Neuron (in vitro differentiated cells): ENCODE measurements at regions not wholly inside any gene's neighbourhood (a gene's known extent, or its start where the extent isn't known, plus 50 kb on each side); places are given as distances from the start of the nearest gene placed in this dataset.

Experiments used
- H2AFZ ChIP-seq: one replicate; pipeline ENCODE4 v1.6.1; 2013; ENCODE audit warnings: low read depth, mild to moderate bottlenecking, inconsistent platforms, low read length, moderate library complexity
- H3K27me3 ChIP-seq: one replicate; pipeline ENCODE4 v1.6.1; 2013; ENCODE audit warnings: low read length; ENCODE audit not compliant: insufficient read depth
- H3K36me3 ChIP-seq: one replicate; pipeline ENCODE4 v1.6.1; 2013; ENCODE audit warnings: low read length; ENCODE audit not compliant: insufficient read depth
- H3K4me1 ChIP-seq: one replicate; pipeline ENCODE4 v1.6.1; 2013; ENCODE audit warnings: low read length; ENCODE audit not compliant: insufficient read depth
- H3K4me3 ChIP-seq: 2 replicates; pipeline ENCODE4 v1.5.1; 2013; ENCODE audit warnings: mild to moderate bottlenecking, low read length, moderate library complexity
- H3K9me3 ChIP-seq: one replicate; pipeline ENCODE4 v1.6.1; 2013; ENCODE audit warnings: low read length

GRCh38 chr1:79224537-79224936 is 218.0 kb upstream of the ADGRL4 start:
- Histone ChIP-seq H3K9me3 (no peaks in the 10 kb centered on the region), H3K4me1 (no peaks in the 10 kb centered on the region), H3K27me3 (no peaks in the 10 kb centered on the region), H3K36me3 (no peaks in the 10 kb centered on the region), H2AFZ (no peak overlapping the region), H3K4me3 (no peak overlapping the region)

- Histone ChIP-seq H2AFZ (no peak overlapping the region), H3K9me3 (no peaks in the 10 kb centered on the region), H3K4me3 (no peak overlapping the region), H3K36me3 (no peaks in the 10 kb centered on the region), H3K4me1 (no peaks in the 10 kb centered on the region), H3K27me3 (no peaks in the 10 kb centered on the region)
Observed at GRCh38 chr1:79220509-79220908, 214.0 kb upstream of the ADGRL4 start.

GRCh38 chr1:79215311-79215710 is 208.8 kb upstream of the ADGRL4 start:
- Histone ChIP-seq H3K4me1 (no peaks in the 10 kb centered on the region), H2AFZ (no peak overlapping the region), H3K27me3 (no peaks in the 10 kb centered on the region), H3K9me3 (no peaks in the 10 kb centered on the region), H3K36me3 (no peaks in the 10 kb centered on the region), H3K4me3 (no peak overlapping the region)

DNA sequence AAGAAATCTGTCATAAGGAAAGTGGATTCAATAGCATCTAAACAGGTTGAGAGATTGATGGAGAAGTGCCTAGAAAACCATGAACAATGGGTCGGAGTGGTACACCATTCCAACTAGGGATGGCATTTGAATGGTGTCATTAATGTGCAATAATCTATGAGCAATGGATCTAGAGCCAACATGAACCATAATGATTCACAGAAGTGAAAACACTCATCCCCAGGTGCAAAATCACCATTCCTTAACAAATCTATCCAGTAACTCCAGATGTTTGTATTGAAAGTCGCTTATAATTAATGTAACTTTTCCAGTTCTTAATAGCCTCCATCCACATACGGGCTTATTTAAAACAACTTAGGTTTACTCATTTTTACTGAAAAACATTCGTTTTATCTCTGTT is 201.3 kb upstream of the ADGRL4 start:
- no peaks in the 10 kb centered on the region for H3K36me3 ChIP-seq
- H3K9me3 ChIP-seq = no peaks in the 10 kb centered on the region
- H3K4me1 ChIP-seq = no peaks in the 10 kb centered on the region
- no peak overlapping the region for H3K4me3 ChIP-seq
- H2AFZ ChIP-seq = no peak overlapping the region
- H3K27me3 ChIP-seq = no peaks in the 10 kb centered on the region

DNA sequence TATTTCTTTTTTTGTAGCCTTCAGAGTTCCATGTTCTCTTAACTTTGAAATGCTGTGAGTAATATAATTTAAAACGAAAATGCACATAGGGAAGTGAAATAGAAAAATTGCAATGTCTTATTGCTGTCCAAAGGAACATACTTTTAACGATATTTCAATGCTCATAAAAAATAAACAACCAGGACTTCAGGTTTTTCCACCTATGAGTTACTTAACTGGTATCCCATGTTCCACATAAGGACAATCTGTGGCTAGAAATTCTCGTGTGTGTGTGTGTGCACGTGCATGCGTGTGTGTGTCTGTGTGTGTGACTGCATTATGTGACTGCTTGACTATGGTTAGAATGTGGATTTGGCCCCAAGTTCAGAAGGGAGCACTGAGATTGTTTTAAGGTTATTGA is 200.8 kb upstream of the ADGRL4 start:
- H3K9me3 ChIP-seq = no peaks in the 10 kb centered on the region
- H3K27me3 ChIP-seq = no peaks in the 10 kb centered on the region
- no peak overlapping the region for H2AFZ ChIP-seq
- no peaks in the 10 kb centered on the region for H3K36me3 ChIP-seq
- no peak overlapping the region for H3K4me3 ChIP-seq
- H3K4me1 ChIP-seq = no peaks in the 10 kb centered on the region

DNA sequence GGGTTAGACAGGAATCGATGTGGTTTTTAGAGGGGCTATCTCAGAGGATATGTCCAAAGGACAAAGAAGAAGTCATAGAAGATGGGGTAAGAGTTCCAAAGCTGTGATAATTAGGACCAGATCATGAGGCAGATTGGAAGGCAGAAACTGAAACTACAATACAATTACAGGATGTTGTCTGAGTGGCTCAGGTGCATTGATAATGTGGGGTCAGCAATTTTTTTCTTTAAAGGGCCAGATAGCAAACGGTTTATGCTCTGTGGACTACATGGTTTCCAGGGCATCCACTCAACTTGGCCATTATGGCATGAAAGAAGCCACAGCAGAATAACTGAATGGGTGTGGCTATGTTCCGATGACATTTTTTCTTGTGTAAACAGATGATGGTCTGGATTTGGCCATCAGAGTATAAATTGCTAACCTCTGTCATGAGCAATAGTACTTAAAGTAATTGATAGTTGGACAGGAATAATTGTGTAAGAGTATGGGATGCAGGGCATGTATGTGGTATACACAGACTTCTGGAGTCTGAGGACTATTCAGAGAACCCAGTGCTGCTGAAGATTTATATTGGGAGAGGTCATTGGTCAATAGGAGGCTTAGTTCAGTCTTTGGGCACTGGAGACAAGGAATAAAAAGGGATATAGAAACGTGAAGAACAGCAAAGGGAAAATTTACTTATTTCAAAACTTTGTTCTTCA is 198.4 kb upstream of the ADGRL4 start:
- H2AFZ ChIP-seq = no peak overlapping the region
- no peaks in the 10 kb centered on the region for H3K36me3 ChIP-seq
- H3K9me3 ChIP-seq = no peaks in the 10 kb centered on the region
- no peaks in the 10 kb centered on the region for H3K4me1 ChIP-seq
- no peaks in the 10 kb centered on the region for H3K27me3 ChIP-seq
- no peak overlapping the region for H3K4me3 ChIP-seq

- Histone ChIP-seq H3K9me3 (no peaks in the 10 kb centered on the region), H2AFZ (no peak overlapping the region), H3K27me3 (no peaks in the 10 kb centered on the region), H3K36me3 (no peaks in the 10 kb centered on the region), H3K4me3 (no peak overlapping the region), H3K4me1 (no peaks in the 10 kb centered on the region)
Observed at GRCh38 chr1:79198832-79199231, 192.3 kb upstream of the ADGRL4 start.

- H3K27me3 ChIP-seq = no peaks in the 10 kb centered on the region
- H3K36me3 ChIP-seq = no peaks in the 10 kb centered on the region
- H3K4me3 ChIP-seq = no peak overlapping the region
- H2AFZ ChIP-seq = no peak overlapping the region
- H3K9me3 ChIP-seq = no peaks in the 10 kb centered on the region
- no peaks in the 10 kb centered on the region for H3K4me1 ChIP-seq
Observed at GRCh38 chr1:79197421-79197820, 190.9 kb upstream of the ADGRL4 start.

DNA sequence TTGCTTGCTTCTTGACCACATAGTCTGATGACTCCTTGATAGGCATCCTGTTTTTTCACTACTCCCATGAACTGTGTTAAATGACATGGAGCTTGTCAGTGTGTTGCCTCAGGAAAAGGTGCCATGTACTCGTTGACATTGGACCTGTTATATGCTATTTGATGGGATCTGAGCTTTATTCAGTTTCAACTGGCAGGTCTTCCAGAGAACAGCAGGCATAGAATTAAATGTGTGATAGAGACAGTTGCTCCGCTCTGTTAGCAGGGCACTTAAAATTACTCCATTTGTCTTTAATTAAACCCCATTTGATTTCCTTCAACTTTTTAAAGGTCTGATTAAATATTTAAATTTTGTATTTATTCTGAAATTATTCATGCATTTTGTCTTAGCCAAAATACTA is 189.7 kb upstream of the ADGRL4 start:
- H3K4me1 ChIP-seq = no peaks in the 10 kb centered on the region
- no peaks in the 10 kb centered on the region for H3K36me3 ChIP-seq
- no peaks in the 10 kb centered on the region for H3K9me3 ChIP-seq
- no peak overlapping the region for H2AFZ ChIP-seq
- H3K27me3 ChIP-seq = no peaks in the 10 kb centered on the region
- H3K4me3 ChIP-seq = no peak overlapping the region

- H3K4me3 ChIP-seq = no peak overlapping the region
Observed at GRCh38 chr1:79193211-79194079, 186.9 kb upstream of the ADGRL4 start.

DNA sequence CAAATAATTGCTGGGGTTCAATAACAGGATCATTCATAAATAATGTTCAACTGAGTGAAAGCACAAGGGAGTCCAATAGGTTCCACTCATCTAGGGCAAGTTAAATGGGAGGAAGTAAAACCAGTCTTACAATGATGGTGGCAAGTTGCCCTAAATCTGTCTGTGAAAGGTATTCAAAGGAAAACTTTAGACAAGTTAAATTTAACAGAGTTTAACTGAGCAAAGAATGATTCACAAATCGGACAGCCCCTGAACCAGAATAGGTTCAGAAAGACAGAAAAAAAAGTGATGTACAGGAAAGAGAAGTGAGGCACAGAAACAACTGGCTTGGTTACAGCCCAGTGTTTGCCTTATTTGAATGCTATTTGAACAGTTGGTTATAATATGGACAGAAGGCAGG is 183.5 kb upstream of the ADGRL4 start:
- H3K36me3 ChIP-seq = no peaks in the 10 kb centered on the region
- H2AFZ ChIP-seq = no peak overlapping the region
- H3K4me1 ChIP-seq = no peaks in the 10 kb centered on the region
- no peaks in the 10 kb centered on the region for H3K27me3 ChIP-seq
- H3K9me3 ChIP-seq = no peaks in the 10 kb centered on the region
- no peak overlapping the region for H3K4me3 ChIP-seq

More at GRCh38 chr1:79193211-79194079, 186.9 kb upstream of the ADGRL4 start:
- Histone ChIP-seq H3K27me3 (no peaks in the 10 kb centered on the region), H3K9me3 (no peaks in the 10 kb centered on the region), H3K36me3 (no peaks in the 10 kb centered on the region), H3K4me1 (no peaks in the 10 kb centered on the region), H2AFZ (peak overlapping the region; percentile 28)

DNA sequence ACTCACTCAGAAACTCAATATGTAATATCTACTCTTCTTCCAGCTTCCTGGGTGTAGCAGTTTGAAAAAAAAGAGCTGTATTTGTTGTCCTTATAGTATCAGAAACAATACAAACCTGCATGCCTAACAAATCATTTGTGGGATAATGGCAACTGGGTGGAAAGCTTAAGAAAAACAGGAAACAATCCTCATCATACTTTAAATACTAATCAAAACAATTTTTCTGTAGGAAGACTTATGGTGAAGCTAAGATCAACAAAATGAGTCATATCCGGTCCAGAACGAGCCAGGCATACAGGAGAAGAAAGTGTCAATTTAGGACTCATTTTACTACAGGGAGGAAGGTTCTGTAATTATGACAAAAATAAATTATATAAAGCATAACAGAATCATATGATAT is 181.8 kb upstream of the ADGRL4 start:
- H3K36me3 ChIP-seq = no peaks in the 10 kb centered on the region
- no peak overlapping the region for H2AFZ ChIP-seq
- H3K9me3 ChIP-seq = no peaks in the 10 kb centered on the region
- H3K27me3 ChIP-seq = no peaks in the 10 kb centered on the region
- no peaks in the 10 kb centered on the region for H3K4me1 ChIP-seq
- no peak overlapping the region for H3K4me3 ChIP-seq

DNA sequence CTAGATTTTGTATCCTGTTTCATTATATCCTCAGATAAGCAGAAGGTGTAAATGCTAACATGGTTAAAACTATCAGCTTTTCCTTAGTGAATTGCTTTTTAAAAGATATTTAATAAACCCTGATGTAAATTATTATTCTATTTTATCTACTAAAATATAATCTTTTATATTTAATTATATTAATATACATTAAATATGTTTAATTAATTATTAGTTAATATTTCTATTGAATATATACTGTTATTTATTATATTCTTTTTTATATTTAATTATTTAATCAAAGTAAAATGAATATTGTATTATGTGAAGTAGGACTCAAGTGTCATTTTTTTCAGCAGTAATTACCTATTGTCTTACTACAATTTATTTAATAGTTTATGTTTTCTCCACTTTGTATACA is 179.7 kb upstream of the ADGRL4 start:
- Histone ChIP-seq H3K4me3 (no peak overlapping the region), H3K4me1 (no peaks in the 10 kb centered on the region), H3K27me3 (no peaks in the 10 kb centered on the region), H2AFZ (no peak overlapping the region), H3K9me3 (no peaks in the 10 kb centered on the region), H3K36me3 (no peaks in the 10 kb centered on the region)
